Iris pigment epithelial cell (primary cell): ENCODE measurements at regions not wholly inside any gene's neighbourhood (a gene's known extent, or its start where the extent isn't known, plus 50 kb on each side); places are given as distances from the start of the nearest gene placed in this dataset.

Source experiments
- DNase-seq: peaks from one replicate; pipeline ENCODE4 v3.0.0-alpha.2; 2011; ENCODE audit warnings: low read depth

GRCh38 chr10:130770018-130770630 is 541.4 kb downstream of the TCERG1L start:
- no peak for DNase-seq

GRCh38 chr10:130771491-130771946 is 540.0 kb downstream of the TCERG1L start:
- no peak for DNase-seq

DNA sequence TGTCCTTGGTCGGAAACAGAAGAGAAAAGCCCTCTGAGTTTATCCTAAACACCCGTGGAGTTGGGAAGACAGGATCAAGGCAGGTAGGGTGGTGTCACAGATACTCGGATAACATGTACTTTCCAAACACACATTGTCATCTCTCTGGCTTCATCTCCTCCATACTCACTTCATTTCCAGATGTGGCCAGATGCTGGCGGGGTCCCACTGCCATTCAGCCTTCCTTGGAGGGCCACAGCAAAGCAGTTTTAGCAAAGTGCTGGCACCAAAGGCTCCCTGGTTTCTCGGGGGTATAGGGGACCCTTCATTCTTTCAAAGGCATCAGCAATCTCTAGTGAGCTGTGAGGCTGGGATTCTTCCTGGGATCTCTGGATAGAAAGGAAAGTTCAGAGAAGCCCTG is 539.5 kb downstream of the TCERG1L start:
- DNase-seq = no peak

DNA sequence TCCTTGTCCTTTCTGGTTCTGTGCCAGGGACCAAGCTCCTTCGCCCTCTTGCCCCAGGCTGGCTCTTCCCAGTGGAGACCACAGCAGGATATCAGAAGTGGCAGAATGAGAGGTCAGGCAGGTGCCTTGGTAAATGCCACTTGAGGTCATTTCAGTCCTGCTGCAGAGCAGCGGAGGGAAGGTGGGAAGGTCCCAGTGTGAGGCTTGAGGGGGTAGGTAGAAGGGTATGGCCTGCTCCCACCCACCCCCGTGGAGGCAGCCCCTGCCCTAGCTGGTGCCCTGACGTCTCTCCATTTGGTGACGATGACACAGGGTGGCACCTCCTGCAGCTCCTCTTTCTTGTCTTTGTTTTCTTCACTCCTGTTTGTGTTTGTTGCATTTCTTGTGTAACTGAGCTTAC is 538.8 kb downstream of the TCERG1L start:
- no peak for DNase-seq

GRCh38 chr10:130773941-130774340 is 537.6 kb downstream of the TCERG1L start:
- DNase-seq = no peak

- DNase-seq = no peak
These were observed 536.6 kb downstream of the TCERG1L start for GRCh38 chr10:130774871-130775270.

DNA sequence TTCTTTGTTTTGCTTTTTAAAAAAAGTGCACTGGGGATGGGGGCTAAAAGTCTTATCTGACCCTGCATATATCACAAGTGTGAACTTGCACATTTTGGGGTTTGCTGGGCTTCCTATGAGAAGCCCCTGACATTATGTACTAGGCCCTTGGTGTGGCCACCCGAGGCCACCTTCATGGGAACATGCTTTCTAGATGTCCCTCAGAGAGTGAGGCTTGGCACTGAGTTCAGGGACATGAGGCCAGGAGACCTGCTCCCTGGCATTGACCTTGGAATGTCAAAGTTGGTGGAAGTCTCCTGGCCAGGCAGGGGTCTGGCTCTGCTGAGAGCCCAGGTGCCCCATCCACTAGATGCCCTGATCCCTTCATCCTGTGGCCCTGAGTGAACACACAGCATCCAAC is 536.2 kb downstream of the TCERG1L start:
- DNase-seq = no peak

DNA sequence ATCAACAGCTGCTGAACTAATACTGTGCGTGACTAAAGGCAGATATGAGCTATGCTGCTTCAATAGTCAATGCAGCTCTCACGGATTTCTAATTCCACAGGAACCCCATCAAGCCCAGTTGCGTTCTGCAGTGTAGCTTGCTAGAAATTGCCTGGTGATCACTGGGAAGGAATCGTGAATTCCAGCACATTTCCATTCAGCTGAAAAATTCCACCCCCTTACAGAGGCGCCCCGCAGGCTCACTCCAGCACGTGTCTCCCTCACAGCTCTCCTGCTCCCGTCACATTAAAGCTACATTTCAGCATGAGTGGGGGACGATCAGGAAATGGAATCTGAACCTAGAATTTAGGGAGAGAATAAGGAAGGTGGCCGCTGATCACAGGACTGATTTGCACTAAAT is 534.8 kb downstream of the TCERG1L start:
- no peak for DNase-seq

DNA sequence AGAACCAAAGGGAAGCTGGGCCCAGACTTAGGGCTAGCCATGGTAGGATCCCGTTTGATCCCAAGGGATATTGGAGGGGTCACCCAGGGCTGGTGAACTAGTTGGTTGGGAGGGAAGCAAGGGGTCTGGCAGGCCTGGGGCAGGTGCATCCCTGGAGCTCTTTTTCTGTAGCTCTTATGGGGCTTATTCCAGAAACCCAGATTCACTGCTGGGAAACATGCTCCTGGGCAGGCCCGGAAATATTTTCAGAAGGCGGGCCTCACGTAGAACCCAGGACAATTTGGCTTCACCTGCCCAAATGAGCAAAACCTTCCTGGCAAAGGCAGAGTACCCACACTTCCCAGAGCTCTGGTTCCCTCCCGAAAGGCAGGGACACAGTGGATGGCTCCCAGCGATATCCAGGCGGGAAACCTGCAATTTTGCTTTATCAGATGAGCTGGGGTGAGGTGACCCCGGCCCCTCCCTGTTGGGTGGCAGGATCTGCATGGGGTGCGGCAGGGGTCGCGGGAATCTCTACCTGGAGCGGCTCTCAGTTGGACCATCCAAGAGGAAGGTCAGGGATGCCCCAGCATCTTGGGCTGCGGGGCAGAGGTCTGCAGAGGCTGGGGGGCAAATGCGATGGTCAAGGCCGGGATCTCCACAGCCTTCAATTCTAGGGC is 533.9 kb downstream of the TCERG1L start:
- no peak for DNase-seq

- DNase-seq = no peak
These were observed 533.4 kb downstream of the TCERG1L start for GRCh38 chr10:130778166-130778545.

- no peak for DNase-seq
These were observed 530.8 kb downstream of the TCERG1L start for GRCh38 chr10:130780763-130781162.

- no peak for DNase-seq
These were observed 530.3 kb downstream of the TCERG1L start for GRCh38 chr10:130781206-130781605.

GRCh38 chr10:130781623-130782022 is 529.9 kb downstream of the TCERG1L start:
- no peak for DNase-seq

GRCh38 chr10:130782467-130782866 is 529.1 kb downstream of the TCERG1L start:
- no peak for DNase-seq

DNA sequence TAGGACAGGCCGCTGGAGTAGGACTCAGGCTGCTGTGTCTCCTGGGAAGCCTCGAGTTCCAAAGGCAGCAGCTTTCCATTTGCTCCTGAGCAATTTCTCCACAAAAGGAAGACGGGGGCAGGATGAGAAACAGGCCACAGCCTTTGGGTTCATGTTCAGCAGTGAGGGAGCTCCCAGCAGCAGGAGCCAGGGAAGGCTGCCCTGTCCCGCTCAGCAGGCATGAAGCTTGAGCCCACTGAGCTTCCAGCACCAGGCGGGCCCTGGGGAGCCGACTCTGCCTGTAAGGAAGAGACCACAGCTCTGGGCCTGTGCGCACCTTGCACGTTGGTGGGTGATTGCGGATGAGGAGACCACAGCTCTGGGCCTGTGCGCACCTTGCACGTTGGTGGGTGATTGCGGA is 527.2 kb downstream of the TCERG1L start:
- DNase-seq = no peak

- no peak for DNase-seq
These were observed 525.1 kb downstream of the TCERG1L start for GRCh38 chr10:130786365-130786966.

DNA sequence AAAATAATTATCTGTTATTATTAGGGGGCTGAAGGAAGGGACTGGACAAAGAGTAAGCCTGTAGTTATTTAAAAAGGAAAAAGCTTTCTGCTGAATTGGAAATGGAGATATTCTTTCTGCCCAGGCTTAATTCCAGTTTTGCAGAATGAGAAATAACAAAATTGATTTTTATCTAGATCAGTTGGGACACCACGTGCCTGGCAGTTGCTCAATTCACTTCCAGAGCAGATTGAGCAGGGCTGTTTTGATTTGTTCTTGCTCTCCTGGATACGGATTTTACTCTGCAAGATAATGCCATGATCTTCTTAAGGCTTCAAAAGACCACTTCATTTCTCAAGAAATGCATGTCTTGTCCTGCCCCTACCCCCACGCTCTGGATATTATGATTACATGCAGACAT is 524.3 kb downstream of the TCERG1L start:
- DNase-seq = no peak

DNA sequence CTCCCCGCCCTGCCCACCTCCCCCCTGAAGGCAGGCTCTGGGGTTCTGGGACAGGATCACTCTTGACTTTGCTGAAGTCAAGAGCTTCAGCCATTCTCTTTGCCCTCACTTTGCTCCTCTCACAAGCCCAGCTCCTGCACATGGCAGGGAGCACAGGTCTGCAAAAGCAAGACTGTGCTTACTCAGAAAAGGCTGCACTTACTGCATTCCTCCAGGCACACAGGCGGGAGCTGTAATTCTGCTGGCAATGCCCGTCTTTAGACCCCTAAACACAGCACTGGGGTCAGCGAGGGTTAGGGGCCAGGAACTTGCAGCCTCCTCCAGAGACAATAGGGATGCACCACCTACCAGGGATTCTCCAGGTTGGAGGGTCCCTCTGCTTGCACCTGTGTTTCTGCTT is 523.7 kb downstream of the TCERG1L start:
- no peak for DNase-seq

- no peak for DNase-seq
These were observed 521.2 kb downstream of the TCERG1L start for GRCh38 chr10:130790339-130790738.

DNA sequence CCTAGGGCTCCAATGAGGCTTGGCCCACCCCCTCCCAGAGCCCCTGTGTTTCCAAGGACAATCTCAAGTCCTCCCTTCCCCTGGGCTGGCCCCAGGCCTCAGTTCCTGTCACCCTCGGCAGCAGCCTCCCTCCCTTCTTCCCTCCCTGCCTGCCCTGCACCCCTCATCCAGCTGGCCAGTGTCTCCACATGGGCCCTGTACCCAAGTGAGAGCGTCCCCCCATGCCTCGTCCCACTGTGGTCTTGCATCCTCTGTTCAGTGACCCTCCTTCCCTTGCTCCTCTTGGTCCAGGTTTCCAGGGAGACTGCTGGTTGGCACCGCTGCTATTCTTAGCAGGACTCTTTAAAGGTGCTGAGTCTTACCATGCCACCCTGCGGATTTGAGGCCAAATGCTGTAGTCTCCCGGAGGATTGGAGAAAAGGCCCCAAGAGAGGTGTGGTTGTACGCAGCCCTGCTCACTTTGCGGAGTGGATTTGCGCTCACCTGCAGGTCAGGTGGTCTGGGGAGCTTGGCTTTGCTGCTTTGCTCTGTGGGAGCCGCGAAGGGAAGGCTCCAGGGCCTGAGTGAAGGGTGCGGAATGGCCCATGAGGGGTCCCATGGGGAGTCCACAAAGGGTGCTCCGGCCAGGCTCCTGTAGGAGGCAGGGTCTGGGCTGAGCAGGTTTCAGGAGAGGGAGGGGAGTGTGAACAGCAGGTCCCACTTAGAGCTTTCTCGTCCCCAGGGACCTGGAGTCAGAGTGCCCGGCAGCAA is 519.2 kb downstream of the TCERG1L start:
- no peak for DNase-seq

DNA sequence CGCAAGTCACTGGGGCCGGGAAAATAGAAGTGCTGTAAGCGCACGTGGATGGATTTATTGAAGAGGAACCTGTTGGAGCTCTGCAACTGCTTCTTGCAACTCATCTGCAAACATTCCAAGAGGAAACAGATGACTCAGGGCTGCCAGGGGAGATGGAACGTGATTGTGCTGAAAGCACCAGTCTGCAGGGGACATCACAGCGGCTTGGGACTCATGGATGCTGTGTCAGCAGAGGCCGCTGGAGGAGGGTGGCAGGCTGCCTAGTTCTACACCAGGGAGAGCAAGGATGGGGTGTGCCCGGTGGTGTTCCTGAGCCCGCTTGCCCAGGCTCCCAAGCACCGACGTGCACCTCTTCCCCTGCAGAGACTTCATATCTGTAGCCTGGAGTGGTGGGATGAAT is 515.7 kb downstream of the TCERG1L start:
- no peak for DNase-seq

GRCh38 chr10:130799532-130799931 is 512.0 kb downstream of the TCERG1L start:
- DNase-seq = no peak

GRCh38 chr10:130800281-130800680 is 511.2 kb downstream of the TCERG1L start:
- no peak for DNase-seq
